Activated CD4-positive, alpha-beta T cell treated with anti-CD3 and anti-CD28 coated beads for 24 hours (primary cell): ENCODE measurements at regions not wholly inside any gene's neighbourhood (a gene's known extent, or its start where the extent isn't known, plus 50 kb on each side); places are given as distances from the start of the nearest gene placed in this dataset.

Source experiments
- DNase-seq, 2 donors: peaks; one replicate each; pipeline ENCODE4 v3.0.0-alpha.2; 2020; ENCODE audit warnings: low read depth in 2 of 2

DNA sequence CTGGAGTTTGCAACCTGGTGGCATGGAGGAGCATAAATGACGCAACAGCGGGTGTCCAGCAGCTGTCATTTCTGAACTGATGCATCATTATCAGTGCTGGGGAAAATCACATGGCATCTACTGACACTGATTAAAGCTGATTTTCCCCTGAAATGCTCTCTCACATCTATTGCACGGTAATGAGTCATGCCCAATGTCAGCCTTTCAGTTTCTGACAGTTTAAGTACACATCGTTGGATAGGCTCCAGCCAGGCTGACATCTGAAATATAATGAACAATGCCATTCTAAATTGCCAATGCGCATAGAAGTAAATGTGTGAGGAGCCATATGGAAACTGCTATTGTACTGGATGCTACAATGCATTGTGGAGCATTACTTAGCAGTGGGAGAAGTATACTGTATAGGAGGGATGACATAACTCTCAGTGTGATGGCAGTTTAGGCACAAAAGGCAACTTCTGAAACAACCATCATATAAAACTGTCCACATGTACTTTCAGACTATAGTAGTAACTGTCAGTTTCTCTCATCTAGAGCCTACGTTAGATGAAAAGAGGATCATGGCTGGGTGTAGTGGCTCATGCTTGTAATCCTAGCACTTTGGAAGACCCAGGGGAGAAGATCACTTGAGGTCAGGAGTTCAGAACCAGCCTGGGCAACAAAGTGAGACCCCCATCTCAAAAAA, 389.3 kb upstream of the DMAC1 start:
- DNase-seq: peak; percentile 0 to 4

DNA sequence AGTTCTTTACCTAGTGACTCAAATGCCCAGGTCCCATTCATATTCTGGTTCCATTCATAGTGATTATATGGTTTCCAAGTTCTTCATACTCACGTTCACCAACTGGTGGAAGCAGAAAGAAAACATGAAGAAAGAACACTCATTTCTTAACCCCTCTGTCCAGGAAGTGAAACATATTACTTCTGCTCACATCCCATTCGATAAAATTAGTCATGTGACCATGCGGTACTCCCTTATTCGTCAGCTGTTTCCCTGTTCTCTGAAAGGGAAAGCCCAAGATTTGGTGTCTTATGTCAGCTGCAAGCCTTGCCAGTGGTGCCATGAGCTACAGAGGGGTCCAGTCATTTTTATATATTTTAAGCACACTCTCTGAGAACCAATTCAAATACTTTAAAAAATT, 387.0 kb upstream of the DMAC1 start:
- DNase-seq: no peak

DNA sequence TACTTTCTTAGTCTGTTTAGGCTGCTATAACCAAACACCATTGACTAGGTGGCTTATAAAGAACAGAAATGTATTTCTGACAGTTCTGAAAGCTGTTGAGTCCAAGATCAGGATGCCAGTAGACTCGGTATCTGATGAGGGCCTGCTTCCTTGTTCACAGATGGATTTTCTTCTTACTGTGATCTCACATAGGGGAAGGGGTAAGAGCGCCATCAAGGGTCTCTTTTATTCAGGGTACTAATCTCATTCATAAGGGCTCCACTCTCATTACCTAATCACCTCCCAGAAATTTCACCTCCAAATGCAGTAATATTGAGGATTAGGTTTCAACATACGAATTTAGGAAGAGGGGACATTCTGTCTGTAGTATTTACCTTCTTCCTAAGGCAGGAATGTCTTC, 384.0 kb upstream of the DMAC1 start:
- no peak for DNase-seq

DNA sequence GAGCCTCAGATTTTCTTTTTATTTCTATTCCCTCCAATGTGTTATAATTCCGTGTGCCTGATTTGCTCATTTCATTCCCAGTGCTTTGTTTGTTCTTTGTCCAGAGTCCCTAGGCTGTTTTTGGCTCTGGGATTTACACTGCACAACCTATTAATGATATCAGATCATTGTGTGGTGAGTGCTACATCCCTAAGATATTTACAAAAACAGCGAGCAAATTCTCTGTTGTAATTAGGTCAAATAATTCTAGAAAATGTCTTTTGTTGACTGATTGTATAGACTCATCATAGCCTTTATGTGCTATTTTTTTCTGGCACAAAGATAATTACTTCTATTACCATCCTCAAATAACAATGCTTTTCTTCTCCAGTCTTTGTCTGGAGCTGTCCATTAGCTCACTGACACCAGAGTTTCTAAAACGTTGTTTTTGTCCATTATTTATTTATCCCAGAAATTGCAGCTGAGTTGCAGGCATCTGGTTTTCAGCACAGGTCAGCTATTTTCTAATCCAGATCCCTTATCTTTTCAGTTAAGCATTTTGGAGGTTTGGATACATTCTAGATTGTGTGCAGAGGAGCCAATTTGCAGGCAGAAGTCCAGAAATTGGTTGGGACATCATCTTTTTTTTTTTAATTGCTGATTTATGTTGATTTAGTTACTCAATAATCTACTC, 379.9 kb upstream of the DMAC1 start:
- DNase-seq: no peak

DNA sequence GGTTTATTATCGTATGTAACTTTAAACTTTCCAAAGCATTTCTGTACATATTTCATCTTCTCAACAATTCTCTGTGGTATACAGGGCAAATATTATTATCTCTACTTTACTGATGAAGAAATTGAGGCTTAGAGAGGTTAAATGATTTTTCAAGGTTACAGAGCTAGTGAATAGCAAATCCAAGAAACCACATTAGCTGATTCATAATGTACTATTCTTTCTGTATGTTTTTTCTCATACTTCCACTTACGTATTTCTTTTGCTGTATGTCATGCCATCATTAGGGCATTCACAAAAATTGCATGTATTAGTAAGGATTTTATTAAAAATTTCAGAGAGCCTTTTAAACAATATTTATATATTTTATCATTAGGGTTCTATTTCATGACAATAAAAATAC, 372.4 kb upstream of the DMAC1 start:
- DNase-seq: no peak

DNA sequence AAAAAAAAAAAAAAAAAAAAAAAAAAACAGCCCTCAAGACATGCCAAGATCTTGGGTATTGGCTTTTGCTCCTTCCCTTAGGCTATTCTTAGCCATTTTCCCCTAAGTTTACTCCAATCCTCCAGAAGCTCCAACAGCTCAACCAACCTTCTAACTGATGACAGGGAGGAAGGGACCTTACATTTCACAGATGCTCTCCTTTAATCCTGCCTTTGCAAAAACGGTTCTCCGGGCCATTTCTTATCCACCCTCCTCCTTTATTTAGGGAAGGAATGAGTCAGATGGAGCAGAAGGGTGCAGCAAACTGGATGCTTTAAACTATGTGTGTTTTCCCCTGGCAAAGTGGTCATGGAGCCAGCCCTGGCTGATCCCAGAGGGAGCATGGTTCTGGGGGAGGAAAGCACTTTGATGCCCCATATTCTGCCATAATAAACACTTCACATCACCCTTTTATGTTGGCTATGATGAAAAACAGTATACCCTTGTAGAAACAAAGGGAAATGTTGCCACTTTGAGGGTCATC, 369.4 kb upstream of the DMAC1 start:
- no peak for DNase-seq

DNA sequence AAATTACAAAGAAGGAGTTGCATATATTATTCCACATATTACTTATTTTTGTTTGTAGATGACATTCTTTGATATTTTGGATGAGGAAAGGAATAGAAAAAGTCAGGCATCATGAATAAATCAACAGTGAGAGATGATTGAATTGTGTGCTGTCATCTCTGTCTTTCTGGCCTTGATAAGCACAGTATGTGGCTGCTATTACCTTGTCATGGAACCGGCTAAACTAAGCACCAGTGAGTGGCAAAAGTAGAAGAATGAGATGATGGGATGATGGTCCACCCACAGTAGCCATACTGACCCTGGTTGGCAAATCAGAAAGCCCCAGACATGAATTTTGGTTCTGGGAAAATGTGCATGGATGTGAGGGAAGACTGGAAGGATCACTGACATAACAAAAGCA, 361.2 kb upstream of the DMAC1 start:
- DNase-seq: no peak

DNA sequence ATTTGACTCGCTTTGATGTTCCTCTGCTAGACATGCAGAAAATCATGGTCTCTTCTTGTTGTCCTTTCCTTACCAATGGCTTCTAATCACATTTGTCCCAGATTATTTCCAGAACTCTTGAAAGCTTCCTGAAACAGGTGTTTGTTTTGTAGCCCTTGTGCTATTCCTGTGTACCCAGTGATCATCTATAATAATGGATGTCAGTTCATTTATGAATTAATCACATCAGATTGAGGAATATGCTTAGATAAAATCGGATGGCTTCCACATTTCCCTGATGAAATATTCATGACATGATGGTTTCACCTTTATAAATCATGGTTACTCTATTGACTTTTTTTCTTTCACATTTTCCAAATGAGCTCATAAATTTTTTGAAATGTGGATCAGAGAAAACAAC, 359.0 kb upstream of the DMAC1 start:
- no peak for DNase-seq

DNA sequence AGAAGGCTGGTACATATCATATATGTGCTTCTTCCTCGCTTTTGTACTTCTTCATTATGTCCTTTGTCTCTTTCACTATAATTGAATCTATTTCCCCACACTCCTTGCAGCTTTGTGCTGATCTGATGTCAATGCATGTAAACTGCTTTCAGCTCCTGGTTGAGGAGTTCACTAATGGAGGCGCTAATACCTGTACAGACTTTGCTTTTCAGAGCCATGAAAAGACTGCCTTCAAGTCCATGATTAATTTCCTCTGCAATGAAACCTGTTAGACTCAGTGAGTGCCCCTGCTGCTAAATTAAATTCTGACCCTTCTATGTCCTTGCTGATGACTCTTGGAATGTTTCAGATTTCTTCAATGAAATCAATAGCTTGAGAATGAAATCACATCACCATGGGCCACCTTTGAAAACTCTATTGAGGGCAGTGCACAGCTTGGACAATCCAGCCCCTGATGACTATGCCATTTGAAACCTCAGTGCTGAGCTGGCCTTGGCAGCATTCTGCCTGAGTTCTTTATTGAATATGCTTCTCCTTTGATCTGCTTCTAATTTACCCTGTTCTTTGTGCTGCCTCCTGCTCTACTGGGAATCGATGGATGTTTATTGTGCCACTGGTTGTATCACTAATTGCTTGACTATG, 358.2 kb upstream of the DMAC1 start:
- DNase-seq: no peak

DNA sequence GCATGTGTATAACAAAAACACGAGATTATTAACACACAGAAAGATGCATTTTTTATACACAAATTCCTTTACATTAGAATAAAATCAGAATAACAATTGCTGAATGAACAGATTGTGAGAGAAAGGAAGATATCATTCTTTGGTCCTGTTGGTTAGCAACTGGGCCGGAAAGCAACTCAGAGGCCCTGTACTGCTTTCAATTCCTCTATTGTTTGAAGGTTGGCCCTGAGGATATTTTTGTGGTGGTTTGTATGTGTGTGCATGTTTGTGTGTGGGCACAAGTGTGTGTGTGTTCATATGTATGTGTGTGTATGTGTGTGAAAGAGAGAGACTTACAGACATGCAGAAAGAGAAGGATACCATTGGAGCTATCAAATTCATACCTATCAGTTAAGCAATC, 356.8 kb upstream of the DMAC1 start:
- no peak for DNase-seq

DNA sequence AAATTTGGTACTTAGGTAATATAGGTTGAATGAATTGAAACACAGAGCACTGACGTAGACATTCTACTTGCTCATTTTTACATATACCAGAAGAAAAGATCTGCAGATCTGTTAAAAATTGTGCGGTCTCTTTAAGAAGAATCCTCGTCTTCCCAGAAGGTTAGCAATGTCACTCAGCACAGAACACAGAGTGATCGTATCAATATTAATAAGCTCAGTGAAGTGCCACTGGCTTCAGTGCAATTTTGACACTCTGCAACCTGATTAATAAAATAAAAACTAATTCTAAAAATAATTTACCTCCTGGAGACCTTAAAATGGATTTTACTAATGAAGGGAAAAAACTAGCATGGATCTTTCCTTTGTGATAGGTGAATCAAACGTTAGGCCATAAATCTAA, 356.1 kb upstream of the DMAC1 start:
- no peak for DNase-seq

DNA sequence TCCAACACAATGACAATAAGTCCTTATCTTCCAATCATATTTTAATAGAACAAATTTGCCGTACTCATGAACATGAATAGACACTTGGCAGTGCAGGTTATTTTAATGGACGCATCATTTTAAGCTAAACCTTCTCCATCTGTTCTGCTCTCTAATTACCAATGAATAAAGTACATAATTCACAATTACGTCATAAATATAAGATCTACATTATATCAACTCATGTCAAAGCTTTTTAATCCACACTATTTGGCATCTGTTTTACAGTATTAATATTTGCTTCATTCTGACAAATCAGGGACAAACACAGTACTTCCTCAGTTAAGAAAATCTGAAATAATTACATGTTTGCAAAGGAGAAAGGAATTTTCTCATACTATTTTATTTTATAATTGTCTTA, 344.1 kb upstream of the DMAC1 start:
- no peak for DNase-seq

DNA sequence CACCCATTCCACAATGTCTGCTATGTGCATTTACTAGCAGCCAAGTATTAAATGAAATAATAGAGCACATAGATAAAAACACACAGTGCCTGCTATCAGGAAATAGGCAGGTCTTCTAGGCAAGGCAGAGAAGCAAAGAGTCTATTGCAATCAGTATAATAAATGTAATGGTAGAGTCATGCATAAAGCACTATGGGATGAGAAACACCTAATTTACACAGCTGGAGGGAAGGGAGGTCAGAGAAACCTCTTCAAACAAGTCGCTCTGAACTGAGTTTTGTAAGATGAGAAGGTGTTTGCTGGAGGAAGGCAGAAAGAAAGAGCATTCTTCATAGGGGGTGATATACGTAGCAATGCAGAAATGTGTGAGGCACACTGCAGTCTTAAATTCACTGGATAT, 341.0 kb upstream of the DMAC1 start:
- no peak for DNase-seq

DNA sequence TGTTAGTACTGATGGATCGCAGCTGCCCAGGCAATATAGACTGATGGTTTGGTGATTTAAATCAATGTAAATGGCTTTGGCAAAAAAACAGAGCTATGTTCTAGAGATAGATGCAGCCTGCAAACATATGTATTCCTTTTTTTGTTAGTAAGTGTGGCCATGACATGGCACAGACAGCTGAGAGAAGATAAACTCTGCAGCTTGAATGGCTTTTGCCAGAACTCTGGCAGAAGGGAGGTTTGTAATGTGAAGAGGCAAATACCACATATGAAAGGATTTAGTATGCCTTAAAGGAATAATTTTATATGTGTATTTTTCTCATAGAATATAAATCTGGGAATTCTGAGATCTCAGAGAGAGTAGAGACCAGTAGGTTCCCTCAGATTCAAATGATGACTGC, 340.2 kb upstream of the DMAC1 start:
- DNase-seq: no peak

DNA sequence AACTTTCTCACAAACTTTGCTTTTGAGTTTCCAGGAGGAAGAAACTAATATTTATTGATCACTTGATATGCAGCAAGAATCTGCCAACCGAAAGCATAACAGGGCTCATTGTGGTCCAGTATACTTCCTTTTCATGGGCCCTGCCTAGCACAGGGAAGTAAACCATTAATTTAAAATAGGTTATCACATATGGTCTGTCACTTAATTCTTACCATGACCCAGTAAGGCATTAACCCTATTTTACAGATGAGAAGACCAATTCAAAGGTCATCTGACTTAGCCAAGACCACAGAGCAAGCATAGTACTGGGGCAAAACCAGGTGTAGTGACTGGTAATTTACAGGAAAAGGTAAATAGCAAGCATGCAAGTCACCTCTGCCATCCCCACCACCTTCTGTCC, 336.9 kb upstream of the DMAC1 start:
- DNase-seq: no peak

DNA sequence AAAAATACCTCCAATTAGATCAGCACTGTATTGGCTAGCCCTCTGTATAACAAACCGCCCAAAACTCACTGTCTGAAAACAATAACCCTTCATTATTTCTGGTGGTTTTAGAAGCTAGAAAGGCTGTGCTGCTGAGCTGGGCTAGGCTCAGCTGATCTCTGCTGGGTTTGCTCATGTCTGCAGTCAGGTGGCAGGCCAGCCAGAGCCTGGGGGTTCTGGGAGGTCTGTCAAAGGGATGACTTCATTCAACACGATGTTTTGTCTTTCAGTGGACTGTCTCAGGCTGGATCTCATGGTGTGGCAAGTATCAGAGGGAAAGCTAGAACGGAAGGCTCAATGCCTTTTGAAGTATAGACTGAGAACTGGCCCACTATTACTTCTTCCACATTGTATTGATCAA, 335.1 kb upstream of the DMAC1 start:
- DNase-seq: no peak

DNA sequence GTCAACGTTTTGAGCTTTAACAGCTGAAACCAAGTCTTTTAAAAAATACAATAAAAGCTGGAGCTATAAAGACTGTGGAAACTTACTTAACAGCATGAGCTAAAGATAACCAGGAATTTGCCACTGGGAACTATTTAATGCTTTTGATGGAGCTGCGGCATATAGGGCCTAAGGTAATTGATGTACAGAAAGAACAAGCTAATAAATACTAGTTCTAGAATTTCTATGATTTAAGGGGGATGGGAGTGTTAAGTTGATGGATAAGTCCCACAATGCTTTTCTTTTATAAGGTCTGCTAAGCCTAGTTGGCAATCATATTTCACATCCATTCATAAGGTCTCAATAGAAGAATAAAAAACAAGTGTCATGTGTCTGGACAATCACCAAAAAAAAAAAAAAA, 334.0 kb upstream of the DMAC1 start:
- no peak for DNase-seq

DNA sequence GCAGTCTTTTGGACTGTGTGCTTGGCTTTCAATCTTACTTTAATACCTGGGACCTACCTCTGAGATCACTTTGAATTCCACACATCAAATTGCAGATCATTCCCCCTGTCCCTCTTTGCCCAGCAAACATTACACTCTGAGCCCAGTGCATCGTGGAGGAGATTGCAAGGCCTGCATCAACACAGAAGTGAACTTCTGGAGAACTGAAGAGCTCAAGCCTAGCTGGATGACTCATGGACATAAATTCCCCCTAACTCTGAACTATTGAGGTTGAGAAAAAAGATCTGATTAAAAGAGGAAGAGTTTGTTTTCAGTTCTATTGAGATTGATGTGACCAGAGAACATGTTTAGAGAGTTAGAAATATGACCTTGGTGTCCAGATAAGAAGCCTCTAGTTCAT, 316.0 kb upstream of the DMAC1 start:
- no peak for DNase-seq

DNA sequence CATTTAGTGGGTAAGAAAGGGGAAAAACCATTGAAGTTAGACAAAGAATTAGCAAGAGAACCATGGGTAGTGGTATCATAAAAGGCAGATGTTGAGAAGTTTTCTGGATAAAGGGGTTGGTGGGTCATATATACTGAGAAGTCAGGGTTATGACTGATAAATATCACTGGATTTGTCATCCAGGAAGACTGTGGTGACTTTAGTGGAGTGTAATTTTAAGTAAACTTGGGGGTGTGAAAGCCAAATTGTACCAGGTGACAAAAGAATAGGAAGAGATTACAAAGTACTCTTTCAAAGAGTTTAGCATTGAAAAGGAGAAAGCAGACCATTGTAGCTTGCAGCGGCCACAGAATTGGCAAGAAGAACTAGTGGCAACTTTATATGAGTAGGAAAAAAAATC, 315.2 kb upstream of the DMAC1 start:
- no peak for DNase-seq

DNA sequence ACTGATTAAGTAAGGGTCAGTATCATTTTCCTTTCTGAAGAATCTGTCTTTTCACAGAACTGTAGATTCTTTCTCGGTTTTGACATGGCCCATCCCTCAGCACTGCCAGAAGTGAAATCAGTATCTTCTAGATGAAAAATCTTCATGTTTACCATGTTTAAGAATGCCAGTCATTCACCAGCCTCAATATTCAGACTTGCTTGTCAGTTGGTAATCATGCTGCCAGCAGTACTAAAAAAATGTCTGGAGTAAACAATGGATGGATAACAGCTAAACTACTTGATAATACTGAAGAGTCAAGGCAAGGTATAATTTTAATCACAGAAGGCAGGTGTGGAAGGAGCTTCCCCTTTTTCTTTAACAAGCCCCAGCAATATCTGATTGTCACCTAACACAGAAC, 306.8 kb upstream of the DMAC1 start:
- DNase-seq: no peak

DNA sequence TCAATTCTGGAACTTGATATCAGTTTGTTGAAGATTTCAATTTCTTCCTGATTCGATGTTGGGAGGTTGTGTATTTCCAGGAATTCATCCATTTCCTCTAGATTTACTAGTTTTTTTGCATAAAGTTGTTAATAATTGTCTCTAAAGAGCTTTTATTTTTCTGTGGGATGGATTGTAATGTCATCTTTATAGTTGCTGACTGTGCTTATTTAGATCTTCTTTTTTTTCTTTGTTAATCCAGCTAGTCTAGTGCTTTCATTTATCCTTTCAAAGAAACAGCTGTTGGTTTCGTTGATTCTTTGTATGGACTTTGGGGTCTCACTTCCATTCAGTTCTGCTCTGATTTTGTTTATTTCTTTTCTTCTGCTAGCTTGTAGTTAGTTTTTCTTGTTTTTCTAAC, 302.0 kb upstream of the DMAC1 start:
- no peak for DNase-seq

DNA sequence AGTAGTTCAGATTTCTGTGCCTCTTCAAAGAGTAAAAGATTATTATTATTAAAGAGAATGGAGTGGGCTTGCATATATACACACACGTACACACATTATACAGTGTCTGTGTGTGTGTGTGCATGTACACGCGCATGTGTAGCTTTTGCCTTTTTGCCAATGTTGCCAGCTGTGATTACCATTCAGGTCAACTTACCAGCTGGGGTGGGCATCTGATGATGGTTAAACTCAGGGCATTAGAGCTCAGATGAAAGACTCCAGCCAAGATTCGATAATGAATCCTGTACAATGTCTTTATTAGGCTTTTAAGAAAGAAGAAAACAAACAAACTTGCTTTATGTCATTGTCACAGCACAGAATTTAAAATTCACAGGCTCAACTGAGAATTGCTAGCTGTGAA, 296.5 kb upstream of the DMAC1 start:
- DNase-seq: no peak

DNA sequence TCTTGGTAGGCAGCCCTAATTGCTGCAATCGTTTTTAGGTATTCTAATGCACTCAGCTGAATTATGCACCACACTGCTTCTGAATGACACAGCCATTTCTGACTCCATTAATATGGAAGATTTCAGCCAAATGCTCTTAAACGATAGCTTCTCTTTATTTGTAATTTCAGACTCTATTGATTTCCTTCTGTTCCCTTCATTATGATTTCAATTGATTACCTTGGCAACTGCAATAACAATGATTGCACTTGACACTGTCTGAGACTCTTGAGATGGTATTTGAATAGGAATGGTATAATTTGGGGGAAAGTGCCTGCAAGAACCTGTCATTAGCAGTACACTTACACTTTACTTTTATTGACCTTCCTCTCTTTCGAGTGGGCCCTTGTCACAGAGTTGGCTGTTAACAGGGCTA, 296.1 kb upstream of the DMAC1 start:
- DNase-seq: no peak
